ENCODE measurements at regions not wholly inside any gene's neighbourhood (a gene's known extent, or its start where the extent isn't known, plus 50 kb on each side); places are given as distances from the start of the nearest gene placed in this dataset.
A peak's percentile ranks its signal among the peaks of the same experiment; 100 is the strongest.

- WGBS (ENCODE audit: insufficient coverage): no CpG with 5 or more reads among the region's 2 CpGs
- CTCF ChIA-PET: interaction anchor here (0.7 to 12.6 kb wide), 5 partner anchors 9 to 548 kb away, joined by 3 to 234 read pairs (median 3); no protein-coding TSS in a partner anchor
Observed at GRCh38 chr11:95702526-95702925, 87.1 kb downstream of the FAM76B start.

GRCh38 chr11:95700471-95700817 lies 89.1 kb downstream of the FAM76B start:
- WGBS (ENCODE audit: insufficient coverage): 67% methylated on average over 5 of the region's 6 CpGs
- H3K9me3 ChIP-seq (ENCODE audit: control extremely low read depth in 1 of 5, control insufficient read depth in 4 of 5, insufficient read depth in 2 of 5, low read depth in 1 of 5, low read length in 4 of 5): peaks cover 0 to 3% (median 0%) of the 10 kb centered on the region in 5 experiments
- H3K27ac ChIP-seq (ENCODE audit: insufficient read depth in 1 of 2, low read depth in 1 of 2, low read length in 2 of 2, poor library complexity in 1 of 2, severe bottlenecking in 2 of 2): peak overlapping the region; percentile 89
- ChIA-PET POLR2A (no interaction called here), CTCF (interaction anchor here (1.6 kb wide), 1 partner anchor 539 kb away, joined by 4 read pairs; no protein-coding TSS in a partner anchor)
- peaks cover 32 to 78% (median 45%) of the 10 kb centered on the region in 4 experiments for H3K4me1 ChIP-seq (ENCODE audit: control extremely low read depth in 1 of 4, control insufficient read depth in 4 of 4, insufficient read depth in 4 of 4, low read length in 3 of 4)
- no peaks in the 10 kb centered on the region for H3K36me3 ChIP-seq (ENCODE audit: control insufficient read depth in 4 of 4, insufficient read depth in 4 of 4, low read length in 3 of 4)
- peak overlapping the region in 1 of 7 experiments; percentile 31 for H3K4me3 ChIP-seq (ENCODE audit: control insufficient read depth in 1 of 7, extremely low read depth in 1 of 7, insufficient read depth in 4 of 7, low read depth in 2 of 7, low read length in 6 of 7)
- peak in 2 of 3 donors; percentile 52 to 64 for DNase-seq
- H3K27me3 ChIP-seq (replicated peaks in 2 of 5; ENCODE audit: control insufficient read depth in 4 of 5, insufficient read depth in 5 of 5, low read length in 4 of 5): no peaks in the 10 kb centered on the region

More at GRCh38 chr11:95702526-95702925, 87.1 kb downstream of the FAM76B start:
- no peaks in the 10 kb centered on the region for H3K36me3 ChIP-seq (ENCODE audit: control insufficient read depth in 4 of 4, insufficient read depth in 4 of 4, low read length in 3 of 4)
- H3K4me1 ChIP-seq (ENCODE audit: control extremely low read depth in 1 of 4, control insufficient read depth in 4 of 4, insufficient read depth in 4 of 4, low read length in 3 of 4): peaks cover 32 to 74% (median 48%) of the 10 kb centered on the region in 4 experiments
- H3K27me3 ChIP-seq (replicated peaks in 2 of 5; ENCODE audit: control insufficient read depth in 4 of 5, insufficient read depth in 5 of 5, low read length in 4 of 5): no peaks in the 10 kb centered on the region
- peak in 2 of 3 donors; percentile 66 to 77 for DNase-seq
- H3K9me3 ChIP-seq (ENCODE audit: control extremely low read depth in 1 of 5, control insufficient read depth in 4 of 5, insufficient read depth in 2 of 5, low read depth in 1 of 5, low read length in 4 of 5): no peaks in the 10 kb centered on the region
- H3K27ac ChIP-seq (ENCODE audit: insufficient read depth in 1 of 2, low read depth in 1 of 2, low read length in 2 of 2, poor library complexity in 1 of 2, severe bottlenecking in 2 of 2): no peak overlapping the region
- no peak overlapping the region for H3K4me3 ChIP-seq (ENCODE audit: control insufficient read depth in 1 of 7, extremely low read depth in 1 of 7, insufficient read depth in 4 of 7, low read depth in 2 of 7, low read length in 6 of 7)
- POLR2A ChIA-PET: no interaction called here

GRCh38 chr11:95699631-95700470 lies 89.7 kb downstream of the FAM76B start:
- peaks cover 0 to 4% (median under 1%) of the 10 kb centered on the region in 5 experiments for H3K9me3 ChIP-seq (ENCODE audit: control extremely low read depth in 1 of 5, control insufficient read depth in 4 of 5, insufficient read depth in 2 of 5, low read depth in 1 of 5, low read length in 4 of 5)
- H3K27me3 ChIP-seq (replicated peaks in 2 of 5; ENCODE audit: control insufficient read depth in 4 of 5, insufficient read depth in 5 of 5, low read length in 4 of 5): no peaks in the 10 kb centered on the region
- ChIA-PET POLR2A (interaction anchor here (0.7 kb wide), 1 partner anchor 469 kb away, joined by 3 read pairs; the partner anchor contains the start of gene SESN3), CTCF (interaction anchor here (1.2 to 1.6 kb wide), 7 partner anchors 49 to 545 kb away, joined by 3 to 4 read pairs (median 4); no protein-coding TSS in a partner anchor)
- DNase-seq: peak in 2 of 3 donors; percentile 61 to 74
- peak overlapping the region in 1 of 7 experiments; percentile 53 for H3K4me3 ChIP-seq (ENCODE audit: control insufficient read depth in 1 of 7, extremely low read depth in 1 of 7, insufficient read depth in 4 of 7, low read depth in 2 of 7, low read length in 6 of 7)
- H3K36me3 ChIP-seq (ENCODE audit: control insufficient read depth in 4 of 4, insufficient read depth in 4 of 4, low read length in 3 of 4): no peaks in the 10 kb centered on the region
- H3K27ac ChIP-seq (ENCODE audit: insufficient read depth in 1 of 2, low read depth in 1 of 2, low read length in 2 of 2, poor library complexity in 1 of 2, severe bottlenecking in 2 of 2): peak overlapping the region; percentile 89
- WGBS (ENCODE audit: insufficient coverage): 57% methylated on average over 1 of the region's 2 CpGs
- H3K4me1 ChIP-seq (ENCODE audit: control extremely low read depth in 1 of 4, control insufficient read depth in 4 of 4, insufficient read depth in 4 of 4, low read length in 3 of 4): peaks cover 31 to 72% (median 44%) of the 10 kb centered on the region in 4 experiments

GRCh38 chr11:95698676-95699557 lies 90.7 kb downstream of the FAM76B start:
- Histone ChIP-seq H3K4me3 (ENCODE audit: control insufficient read depth in 1 of 7, extremely low read depth in 1 of 7, insufficient read depth in 4 of 7, low read depth in 2 of 7, low read length in 6 of 7) (peak overlapping the region in 2 of 7 experiments; percentile 17 to 53), H3K36me3 (ENCODE audit: control insufficient read depth in 4 of 4, insufficient read depth in 4 of 4, low read length in 3 of 4) (no peaks in the 10 kb centered on the region), H3K9me3 (ENCODE audit: control extremely low read depth in 1 of 5, control insufficient read depth in 4 of 5, insufficient read depth in 2 of 5, low read depth in 1 of 5, low read length in 4 of 5) (peaks cover 0 to 4% (median 2%) of the 10 kb centered on the region in 5 experiments), H3K27me3 (replicated peaks in 2 of 5; ENCODE audit: control insufficient read depth in 4 of 5, insufficient read depth in 5 of 5, low read length in 4 of 5) (no peaks in the 10 kb centered on the region), H3K4me1 (ENCODE audit: control extremely low read depth in 1 of 4, control insufficient read depth in 4 of 4, insufficient read depth in 4 of 4, low read length in 3 of 4) (peaks cover 31 to 68% (median 44%) of the 10 kb centered on the region in 4 experiments), H3K27ac (ENCODE audit: insufficient read depth in 1 of 2, low read depth in 1 of 2, low read length in 2 of 2, poor library complexity in 1 of 2, severe bottlenecking in 2 of 2) (peak overlapping the region; percentile 89)
- WGBS (ENCODE audit: insufficient coverage): 0% methylated on average over 2 of the region's 4 CpGs
- peak; percentile 58 to 90 (median 84) for DNase-seq
- ChIA-PET CTCF (interaction anchor here (1.0 to 1.6 kb wide), 9 partner anchors 9 to 544 kb away, joined by 3 to 4 read pairs (median 3); no protein-coding TSS in a partner anchor), POLR2A (interaction anchor here (0.7 to 1.1 kb wide), 3 partner anchors 8 to 468 kb away, joined by 3 read pairs; partner anchors contain the start of gene SESN3)

GRCh38 chr11:95697614-95698408 lies 91.8 kb downstream of the FAM76B start:
- peaks cover 0 to 4% (median 2%) of the 10 kb centered on the region in 5 experiments for H3K9me3 ChIP-seq (ENCODE audit: control extremely low read depth in 1 of 5, control insufficient read depth in 4 of 5, insufficient read depth in 2 of 5, low read depth in 1 of 5, low read length in 4 of 5)
- CTCF ChIA-PET: interaction anchor here (0.9 to 2.0 kb wide), 4 partner anchors 8 to 543 kb away, joined by 3 to 6 read pairs (median 4); no protein-coding TSS in a partner anchor
- peaks cover 29 to 57% (median 40%) of the 10 kb centered on the region in 4 experiments for H3K4me1 ChIP-seq (ENCODE audit: control extremely low read depth in 1 of 4, control insufficient read depth in 4 of 4, insufficient read depth in 4 of 4, low read length in 3 of 4)
- H3K36me3 ChIP-seq (ENCODE audit: control insufficient read depth in 4 of 4, insufficient read depth in 4 of 4, low read length in 3 of 4): no peaks in the 10 kb centered on the region
- peak; percentile 58 to 92 (median 91) for DNase-seq
- no peaks in the 10 kb centered on the region for H3K27me3 ChIP-seq (replicated peaks in 2 of 5; ENCODE audit: control insufficient read depth in 4 of 5, insufficient read depth in 5 of 5, low read length in 4 of 5)
- peak overlapping the region in 2 of 7 experiments; percentile 17 to 53 for H3K4me3 ChIP-seq (ENCODE audit: control insufficient read depth in 1 of 7, extremely low read depth in 1 of 7, insufficient read depth in 4 of 7, low read depth in 2 of 7, low read length in 6 of 7)
- H3K27ac ChIP-seq (ENCODE audit: insufficient read depth in 1 of 2, low read depth in 1 of 2, low read length in 2 of 2, poor library complexity in 1 of 2, severe bottlenecking in 2 of 2): peak overlapping the region; percentile 89
- WGBS (ENCODE audit: insufficient coverage): 35% methylated on average over 9 of the region's 10 CpGs
- POLR2A ChIA-PET: interaction anchor here (0.9 to 1.1 kb wide), 3 partner anchors 9 to 36 kb away, joined by 3 to 4 read pairs (median 3); no protein-coding TSS in a partner anchor

GRCh38 chr11:95695181-95695580 lies 94.4 kb downstream of the FAM76B start:
- Histone ChIP-seq H3K9me3 (ENCODE audit: control extremely low read depth in 1 of 5, control insufficient read depth in 4 of 5, insufficient read depth in 2 of 5, low read depth in 1 of 5, low read length in 4 of 5) (peaks cover 0 to 4% (median 2%) of the 10 kb centered on the region in 5 experiments), H3K27ac (ENCODE audit: insufficient read depth in 1 of 2, low read depth in 1 of 2, low read length in 2 of 2, poor library complexity in 1 of 2, severe bottlenecking in 2 of 2) (no peak overlapping the region), H3K27me3 (replicated peaks in 2 of 5; ENCODE audit: control insufficient read depth in 4 of 5, insufficient read depth in 5 of 5, low read length in 4 of 5) (no peaks in the 10 kb centered on the region), H3K4me3 (ENCODE audit: control insufficient read depth in 1 of 7, extremely low read depth in 1 of 7, insufficient read depth in 4 of 7, low read depth in 2 of 7, low read length in 6 of 7) (no peak overlapping the region), H3K4me1 (ENCODE audit: control extremely low read depth in 1 of 4, control insufficient read depth in 4 of 4, insufficient read depth in 4 of 4, low read length in 3 of 4) (peaks cover 23 to 45% (median 33%) of the 10 kb centered on the region in 4 experiments), H3K36me3 (ENCODE audit: control insufficient read depth in 4 of 4, insufficient read depth in 4 of 4, low read length in 3 of 4) (no peaks in the 10 kb centered on the region)
- ChIA-PET POLR2A (no interaction called here), CTCF (interaction anchor here (1.5 to 2.3 kb wide), 3 partner anchors 9 to 541 kb away, joined by 3 to 8 read pairs (median 7); no protein-coding TSS in a partner anchor)
- DNase-seq: no peak
